A549 (cell line): ENCODE measurements at regions not wholly inside any gene's neighbourhood (a gene's known extent, or its start where the extent isn't known, plus 50 kb on each side); places are given as distances from the start of the nearest gene placed in this dataset.

Experiments
- CBX8 ChIP-seq: fragments of 200-600 bp; sonication (generic); IDR thresholded peaks from 2 replicates; pipeline ENCODE4 v1.6.1; 2016
- CTCF ChIP-seq: fragments of >200 bp; sonication (Bioruptor Twin); formaldehyde crosslinking; IDR thresholded peaks from 3 replicates; pipeline ENCODE4 v1.5.1; 2016
- EHF ChIP-seq: fragments of 250-450 bp; sonication (Bioruptor Pico); IDR thresholded peaks from 2 replicates; pipeline ENCODE4 v1.5.0; 2020; ENCODE audit warnings: mild to moderate bottlenecking
- EP300 ChIP-seq, 2 experiments: fragments of >200 bp; sonication (Bioruptor Twin); formaldehyde crosslinking; IDR thresholded peaks; 2 replicates in 1 of 2; 3 replicates in 1 of 2; pipeline ENCODE4 v1.6.1; 2016 to 2017
- GATA3 ChIP-seq: IDR thresholded peaks from 2 replicates; pipeline ENCODE4 v1.6.1; 2012; ENCODE audit warnings: borderline replicate concordance
- JUNB ChIP-seq: fragments of >200 bp; sonication (Bioruptor Twin); formaldehyde crosslinking; IDR thresholded peaks from 2 replicates; pipeline ENCODE4 v1.6.1; 2016
- POLR2A ChIP-seq: IDR thresholded peaks from 2 replicates; pipeline ENCODE4 v1.6.1; 2012; ENCODE audit warnings: mild to moderate bottlenecking, low read length
- RAD21 ChIP-seq, 2 experiments: fragments of >200 bp in 1 of 2; sonication (Bioruptor Twin) in 1 of 2; formaldehyde crosslinking in 1 of 2; IDR thresholded peaks in 1 of 2; conservative IDR thresholded peaks in 1 of 2; 2 replicates in 1 of 2; 3 replicates in 1 of 2; pipeline ENCODE4 v1.6.1; 2012 to 2018; ENCODE audit warnings: inconsistent platforms in 1 of 2

DNA sequence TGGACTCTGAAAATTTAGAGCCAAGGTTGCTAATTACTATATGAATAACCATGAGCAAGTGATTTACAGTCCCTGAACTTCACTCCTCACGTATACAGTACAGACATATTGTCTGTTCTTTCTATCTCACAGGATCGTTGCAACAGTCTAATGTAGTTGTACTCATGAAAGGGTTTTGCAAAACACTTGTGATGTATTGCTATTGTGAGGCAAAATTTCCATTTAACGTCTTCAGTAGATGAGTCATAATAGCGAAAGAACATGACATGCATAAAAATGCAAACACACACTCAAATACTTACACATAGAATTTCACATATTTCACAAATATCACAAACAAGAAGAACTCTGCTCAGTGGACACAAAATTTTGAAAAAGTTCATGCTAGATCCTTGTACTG lies 134.6 kb upstream of the TRPC6 start:
- TF ChIP-seq GATA3 (no peak), CTCF (no peak), JUNB (no peak), POLR2A (no peak), RAD21 (conservative IDR thresholded peaks at IDR 0.05 in 1 of 2, IDR thresholded peaks at IDR 0.05 in 1 of 2) (no peak), CBX8 (no peak), EP300 (IDR thresholded peaks at IDR 0.05) (no peak), EHF (CRISPR knock-in tag) (no peak)
